Panc1 (cell line): ENCODE measurements at regions not wholly inside any gene's neighbourhood (a gene's known extent, or its start where the extent isn't known, plus 50 kb on each side); places are given as distances from the start of the nearest gene placed in this dataset.

ENCODE experiments used
- CTCF ChIP-seq: fragments of 450-650 bp; IDR thresholded peaks from 2 replicates; pipeline ENCODE4 v1.5.1; 2017; ENCODE audit warnings: mild to moderate bottlenecking
- POLR2AphosphoS5 ChIP-seq: IDR thresholded peaks from 2 replicates; pipeline ENCODE4 v1.6.1; 2012; ENCODE audit warnings: mild to moderate bottlenecking, low read depth, low read length, moderate library complexity
- REST ChIP-seq, 2 experiments: IDR thresholded peaks; 2 replicates each; pipeline ENCODE4 v1.6.1; 2011 to 2012; ENCODE audit warnings: low read depth in 2 of 2, control low read depth in 1 of 2, low read length in 1 of 2, mild to moderate bottlenecking in 1 of 2, moderate library complexity in 1 of 2; ENCODE audit not compliant: insufficient read depth in 1 of 2
- SIN3A ChIP-seq: IDR thresholded peaks from 2 replicates; pipeline ENCODE4 v1.6.1; 2012; ENCODE audit warnings: low read depth, mild to moderate bottlenecking, low read length, moderate library complexity, borderline replicate concordance; ENCODE audit not compliant: insufficient read depth
- TCF7L2 ChIP-seq: IDR thresholded peaks from 2 replicates; pipeline ENCODE4 v1.6.1; 2011; ENCODE audit warnings: mild to moderate bottlenecking, low read depth, low read length, inconsistent platforms

- TF ChIP-seq CTCF = no peak
- no peak for TF ChIP-seq SIN3A
- TF ChIP-seq POLR2AphosphoS5 = no peak
- no peak for TF ChIP-seq TCF7L2
- TF ChIP-seq REST (IDR thresholded peaks at IDR 0.05; ENCODE audit: insufficient read depth in 1 of 2, low read depth in 2 of 2, low read length in 1 of 2) = no peak
Observed at GRCh38 chr2:118183381-118183780, 95.1 kb downstream of the INSIG2 start.
